GM12872 (cell line): ENCODE measurements at regions not wholly inside any gene's neighbourhood (a gene's known extent, or its start where the extent isn't known, plus 50 kb on each side); places are given as distances from the start of the nearest gene placed in this dataset.

Source experiments
- TF ChIP-seq, protein P1 (sequence below): IDR thresholded peaks from 3 replicates; pipeline ENCODE4 v1.5.1; 2011; ENCODE audit warnings: low read depth, mild to moderate bottlenecking, low read length, moderate library complexity; ENCODE audit not compliant: insufficient read depth

DNA sequence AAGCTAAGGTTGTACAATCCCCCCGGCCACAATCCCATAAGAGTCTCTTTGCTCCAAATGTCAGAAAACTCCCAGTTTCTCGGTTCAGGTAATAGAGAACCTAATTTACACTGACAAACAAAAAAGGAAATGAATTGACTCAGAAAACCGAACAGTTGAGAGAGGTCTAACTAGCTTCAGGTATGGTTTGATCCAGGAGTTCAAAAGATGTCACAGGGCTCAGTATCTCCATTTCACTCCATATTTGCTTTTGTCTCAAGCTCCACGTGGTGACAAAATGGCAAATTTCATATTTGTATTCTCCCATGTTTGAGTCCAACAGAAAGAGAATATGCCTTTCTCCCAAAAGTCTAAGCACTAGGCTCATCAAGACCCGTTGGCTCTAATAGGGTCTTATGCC is 117.4 kb downstream of the AXIN2 start:
- TF ChIP-seq, protein P1, sequence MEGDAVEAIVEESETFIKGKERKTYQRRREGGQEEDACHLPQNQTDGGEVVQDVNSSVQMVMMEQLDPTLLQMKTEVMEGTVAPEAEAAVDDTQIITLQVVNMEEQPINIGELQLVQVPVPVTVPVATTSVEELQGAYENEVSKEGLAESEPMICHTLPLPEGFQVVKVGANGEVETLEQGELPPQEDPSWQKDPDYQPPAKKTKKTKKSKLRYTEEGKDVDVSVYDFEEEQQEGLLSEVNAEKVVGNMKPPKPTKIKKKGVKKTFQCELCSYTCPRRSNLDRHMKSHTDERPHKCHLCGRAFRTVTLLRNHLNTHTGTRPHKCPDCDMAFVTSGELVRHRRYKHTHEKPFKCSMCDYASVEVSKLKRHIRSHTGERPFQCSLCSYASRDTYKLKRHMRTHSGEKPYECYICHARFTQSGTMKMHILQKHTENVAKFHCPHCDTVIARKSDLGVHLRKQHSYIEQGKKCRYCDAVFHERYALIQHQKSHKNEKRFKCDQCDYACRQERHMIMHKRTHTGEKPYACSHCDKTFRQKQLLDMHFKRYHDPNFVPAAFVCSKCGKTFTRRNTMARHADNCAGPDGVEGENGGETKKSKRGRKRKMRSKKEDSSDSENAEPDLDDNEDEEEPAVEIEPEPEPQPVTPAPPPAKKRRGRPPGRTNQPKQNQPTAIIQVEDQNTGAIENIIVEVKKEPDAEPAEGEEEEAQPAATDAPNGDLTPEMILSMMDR: no peak

DNA sequence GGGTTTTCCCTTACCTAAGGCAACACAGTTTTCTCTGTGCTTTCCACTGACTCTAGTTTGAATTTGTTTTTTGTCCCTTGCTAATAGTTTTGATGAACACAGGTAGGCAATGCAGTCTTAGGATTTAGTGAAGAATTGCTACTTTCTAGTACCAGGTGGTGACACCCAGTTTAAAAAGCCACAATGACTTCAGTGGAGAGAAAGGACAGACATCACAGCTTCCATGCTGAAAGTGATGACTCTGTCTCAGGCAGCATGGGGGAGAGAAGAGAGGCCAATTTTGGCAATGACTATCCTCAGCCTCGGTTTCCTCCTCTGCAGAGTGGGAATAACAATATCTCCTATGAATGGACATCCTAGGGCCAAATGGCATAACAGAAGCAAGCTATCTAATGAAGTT is 118.8 kb downstream of the AXIN2 start:
- TF ChIP-seq, protein P1: no peak

DNA sequence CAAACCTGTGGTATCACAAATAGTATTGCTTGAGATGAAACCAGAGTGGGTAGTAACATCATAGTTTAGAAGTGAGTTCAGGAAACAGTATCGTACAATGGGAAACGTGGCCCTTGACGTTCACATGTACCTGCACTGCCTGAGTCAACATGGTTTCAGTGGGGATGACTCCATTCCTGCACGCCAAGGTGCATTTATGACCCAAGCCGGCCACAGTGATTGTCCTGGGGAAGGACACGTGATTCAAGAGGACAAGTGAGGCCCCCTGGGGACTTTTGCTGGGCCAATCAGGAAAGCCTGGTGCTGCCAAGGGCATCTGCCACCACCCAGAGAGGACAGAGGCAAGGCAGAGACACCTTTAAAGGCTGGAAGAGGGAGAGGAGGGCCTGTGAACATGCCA is 119.2 kb downstream of the AXIN2 start:
- TF ChIP-seq, protein P1: no peak

DNA sequence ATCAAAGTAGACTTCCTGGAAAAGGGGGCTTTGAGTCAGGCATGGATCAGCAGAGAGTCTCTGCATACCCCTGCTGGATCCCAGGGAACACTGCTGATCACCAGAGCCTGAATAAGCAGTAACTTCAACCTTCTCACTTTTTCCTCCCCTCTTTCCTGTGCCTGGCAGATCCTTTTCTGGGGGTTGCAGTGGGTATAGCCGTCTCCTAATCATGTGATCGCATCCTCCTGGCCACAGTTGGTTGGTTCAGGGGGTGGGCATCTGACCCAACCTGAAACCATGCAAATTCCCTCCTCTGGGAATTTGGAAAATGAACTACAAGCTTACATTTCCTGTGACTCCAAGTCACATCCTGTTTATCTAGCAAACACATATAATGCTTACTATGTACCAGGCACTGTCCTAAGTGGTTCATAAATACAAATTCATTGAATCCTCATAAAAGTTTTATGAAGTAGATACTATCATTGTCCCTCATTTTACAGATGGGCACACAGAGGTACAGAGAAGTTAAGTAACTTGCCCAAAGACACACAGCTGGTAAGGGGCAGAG is 120.3 kb downstream of the AXIN2 start:
- TF ChIP-seq, protein P1: no peak

DNA sequence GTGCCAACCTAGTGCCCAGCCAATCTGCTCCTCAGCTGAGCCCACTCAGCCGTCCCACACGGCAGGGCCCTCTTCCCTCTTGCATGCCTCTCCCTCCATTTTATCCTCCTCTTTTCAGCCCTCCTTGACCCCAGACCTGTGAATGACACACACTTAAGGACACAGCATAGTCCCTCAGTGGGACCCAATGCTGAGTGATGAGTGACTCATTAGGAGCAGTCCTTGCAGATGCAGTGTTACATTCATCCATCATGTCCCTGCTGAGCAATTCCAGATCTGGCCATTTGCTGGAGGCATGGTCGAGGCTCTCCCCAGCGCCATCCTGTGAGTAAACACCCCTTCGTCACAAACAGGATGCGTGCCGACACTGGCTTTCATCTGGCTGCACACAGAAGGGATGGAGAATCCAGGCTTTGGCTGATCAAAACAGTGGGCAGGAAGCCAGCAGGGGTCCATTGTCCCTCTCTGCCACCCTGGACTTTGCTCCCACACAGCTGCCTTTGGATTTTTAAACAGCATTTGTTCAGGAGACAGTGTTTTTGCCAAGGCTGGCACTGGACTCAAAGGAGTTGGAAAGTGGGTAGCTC is 122.6 kb downstream of the AXIN2 start:
- TF ChIP-seq, protein P1: no peak

DNA sequence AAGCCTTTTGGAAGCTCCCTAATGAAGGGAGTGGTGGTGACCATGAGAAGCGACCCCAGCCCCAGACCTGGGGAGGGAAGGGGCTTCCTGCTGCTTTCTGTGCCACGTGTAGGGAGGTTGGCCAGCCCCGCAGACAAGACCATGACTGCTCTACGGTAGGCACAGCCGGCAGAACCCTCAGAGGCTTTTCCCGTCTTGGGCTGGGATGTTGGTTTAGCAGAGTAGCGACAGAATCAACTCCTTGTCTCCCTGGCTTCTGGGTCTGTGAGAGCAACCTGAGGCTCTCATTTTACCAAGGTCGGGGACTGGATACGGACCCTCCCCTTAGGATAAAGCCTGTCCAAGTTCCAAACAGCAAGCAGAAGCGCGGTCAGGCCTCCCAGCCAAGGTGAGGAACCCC is 123.3 kb downstream of the AXIN2 start:
- TF ChIP-seq, protein P1: no peak

DNA sequence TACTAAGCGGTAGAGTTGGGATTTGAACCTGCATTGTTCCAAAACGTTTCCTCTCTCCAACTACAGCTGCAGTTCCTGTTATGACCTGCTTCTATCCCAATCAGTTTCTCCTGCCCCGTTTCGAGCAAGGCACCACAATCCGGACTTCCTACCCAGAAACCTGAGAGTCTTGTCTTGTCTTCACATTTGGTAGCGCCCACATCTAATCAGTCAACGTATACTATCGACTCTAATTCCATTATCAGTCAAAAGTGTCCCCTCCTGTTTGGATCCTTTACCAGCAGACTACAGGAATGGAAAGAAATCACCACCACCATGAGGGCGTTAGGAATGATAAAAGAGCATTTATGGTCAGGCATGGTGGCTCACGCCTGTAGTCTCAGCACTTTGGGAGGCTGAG is 124.6 kb downstream of the AXIN2 start:
- TF ChIP-seq, protein P1: no peak
